GM12878 (cell line): ENCODE measurements at regions not wholly inside any gene's neighbourhood (a gene's known extent, or its start where the extent isn't known, plus 50 kb on each side); places are given as distances from the start of the nearest gene placed in this dataset.

Experiments
- ATAC-seq: fragments of 200-7000 bp; cut with Tn5 transposase; 3 replicates; pipeline ENCODE4 v1.9.1; 2020; ENCODE audit warnings: mild to moderate bottlenecking, moderate library complexity
- BruUV-seq: library from RNA; stranded (reverse); fragments of 400-500 nt; replicated peaks from 2 replicates; lab custom pipeline; 2021; lab: Mats Ljungman, UMichigan
- CTCF ChIA-PET: fragments of 300-600 bp; sonication (Branson Sonifier 250); formaldehyde crosslinking; extraction: SDS; loops from one replicate; lab custom pipeline; 2021; ENCODE audit warnings: inconsistent platforms; lab: Yijun Ruan, JAX
- POLR2A ChIA-PET: fragments of 350-600 bp; formaldehyde crosslinking; extraction: SDS; loops from one replicate; lab custom pipeline; 2021; ENCODE audit warnings: inconsistent platforms; lab: Charles Lee
- RAD21 ChIA-PET: fragments of 300-600 bp; sonication (Branson Sonifier 250); formaldehyde crosslinking; loops from one replicate; lab custom pipeline; 2023; ENCODE audit warnings: antibody characterized with exemption; ENCODE audit not compliant: unreplicated experiment; lab: Charles Lee
- SMC1A ChIA-PET: fragments of 300-600 bp; sonication (Branson Sonifier 250); formaldehyde crosslinking; loops from one replicate; lab custom pipeline; 2023; ENCODE audit not compliant: unreplicated experiment, uncharacterized antibody; lab: Charles Lee
- DNase-seq: peaks from one replicate; pipeline ENCODE4 v3.0.0-alpha.2; 2011; ENCODE audit warnings: low read depth, low spot score
- FAIRE-seq: peaks from 3 replicates; lab custom pipeline; 2011; peaks lifted over from hg19 to GRCh38; lab: Jason Lieb, UNC
- H2AFZ ChIP-seq: 2 replicates; pipeline ENCODE4 v1.6.0; 2011; ENCODE audit warnings: low read depth, low read length, control low read depth; ENCODE audit not compliant: control insufficient read depth
- H3K27ac ChIP-seq: 2 replicates; pipeline ENCODE4 v1.5.1; 2011; ENCODE audit warnings: control low read depth; ENCODE audit not compliant: control insufficient read depth, insufficient read depth
- H3K27me3 ChIP-seq, 2 experiments: replicated peaks in 1 of 2; 2 replicates each; pipeline versions ENCODE4 v1.6.0 to v1.6.1; 2011; ENCODE audit warnings: low read length in 1 of 2; ENCODE audit not compliant: control insufficient read depth in 2 of 2, insufficient read depth in 2 of 2
- H3K36me3 ChIP-seq, 2 experiments: 2 replicates each; pipeline ENCODE4 v1.5.1; 2011; ENCODE audit warnings: low read length in 1 of 2; ENCODE audit not compliant: control insufficient read depth in 2 of 2, insufficient read depth in 2 of 2
- H3K4me1 ChIP-seq: 2 replicates; pipeline ENCODE4 v1.6.1; 2011; ENCODE audit warnings: mild to moderate bottlenecking, low read length, moderate library complexity, mixed read lengths; ENCODE audit not compliant: control insufficient read depth, insufficient read depth
- H3K4me2 ChIP-seq: 2 replicates; pipeline ENCODE4 v1.6.0; 2011; ENCODE audit warnings: control low read depth; ENCODE audit not compliant: control insufficient read depth, insufficient read depth
- H3K4me3 ChIP-seq: fragments of 200-600 bp; sonication (generic); 2 replicates; pipeline ENCODE4 v1.5.1; 2016
- H3K79me2 ChIP-seq: 2 replicates; pipeline ENCODE4 v1.6.0; 2011; ENCODE audit warnings: low read length; ENCODE audit not compliant: control insufficient read depth, insufficient read depth
- H3K9ac ChIP-seq: 2 replicates; pipeline ENCODE4 v1.8.0; 2011; ENCODE audit warnings: low read length, control low read depth, mixed read lengths; ENCODE audit not compliant: control insufficient read depth, insufficient read depth
- H3K9me3 ChIP-seq: replicated peaks from 3 replicates; pipeline ENCODE4 v1.5.1; 2011; ENCODE audit warnings: mild to moderate bottlenecking, low read length; ENCODE audit not compliant: control insufficient read depth, insufficient read depth
- H4K20me1 ChIP-seq: 2 replicates; pipeline ENCODE4 v1.6.0; 2011; ENCODE audit not compliant: control insufficient read depth, insufficient read depth
- CBX3 ChIP-seq: fragments of 200-600 bp; sonication (generic); IDR thresholded peaks from 2 replicates; pipeline ENCODE4 v1.6.1; 2016; ENCODE audit warnings: low read depth, borderline replicate concordance
- CEBPZ ChIP-seq: fragments of 150-350 bp; IDR thresholded peaks from 2 replicates; pipeline ENCODE4 v1.6.1; 2016; ENCODE audit warnings: low read depth, low read length
- ESRRA ChIP-seq: IDR thresholded peaks from 2 replicates; pipeline ENCODE4 v1.6.1; 2012; ENCODE audit warnings: mild to moderate bottlenecking, low read length, improper control_type of control experiment
- HDAC6 ChIP-seq: fragments of 200-600 bp; sonication (generic); IDR thresholded peaks from one replicate; pipeline ENCODE4 v1.8.0; 2017; ENCODE audit warnings: antibody characterized with exemption; ENCODE audit not compliant: unreplicated experiment
- JUNB ChIP-seq: IDR thresholded peaks from 2 replicates; pipeline ENCODE4 v1.6.1; 2016; ENCODE audit warnings: antibody characterized with exemption, mild to moderate bottlenecking
- MYC ChIP-seq: IDR thresholded peaks from 2 replicates; pipeline ENCODE4 v1.6.1; 2011; ENCODE audit warnings: mild to moderate bottlenecking, low read length, moderate library complexity, inconsistent platforms; ENCODE audit not compliant: insufficient read depth, insufficient replicate concordance, insufficient read length, severe bottlenecking
- NFYA ChIP-seq: IDR thresholded peaks from 2 replicates; pipeline ENCODE4 v1.6.1; 2011; ENCODE audit warnings: low read depth, mild to moderate bottlenecking, low read length, improper control_type of control experiment, borderline replicate concordance
- PAX5 ChIP-seq: IDR thresholded peaks from 2 replicates; pipeline ENCODE4 v1.6.1; 2011; ENCODE audit warnings: low read depth, low read length, borderline replicate concordance
- SMC3 ChIP-seq: IDR thresholded peaks from 2 replicates; pipeline ENCODE4 v1.6.1; 2011; ENCODE audit warnings: low read length, improper control_type of control experiment, borderline replicate concordance
- SREBF1 ChIP-seq: IDR thresholded peaks from 2 replicates; pipeline ENCODE4 v1.6.1; 2012; ENCODE audit warnings: mild to moderate bottlenecking, low read length
- SREBF2 ChIP-seq: IDR thresholded peaks from 2 replicates; pipeline ENCODE4 v1.6.1; 2012; ENCODE audit warnings: mild to moderate bottlenecking, low read length
- SRF ChIP-seq, 2 experiments: IDR thresholded peaks; 2 replicates each; pipeline ENCODE4 v1.6.1; 2011; ENCODE audit warnings: low read depth in 2 of 2, low read length in 2 of 2, mild to moderate bottlenecking in 1 of 2, moderate library complexity in 1 of 2
- STAT1 ChIP-seq: fragments of 450-650 bp; conservative IDR thresholded peaks from 2 replicates; pipeline ENCODE4 v1.6.1; 2014; ENCODE audit warnings: antibody characterized with exemption, mild to moderate bottlenecking
- SUPT20H ChIP-seq: IDR thresholded peaks from 2 replicates; pipeline ENCODE4 v1.6.1; 2011; ENCODE audit warnings: low read depth, mild to moderate bottlenecking, low read length, moderate library complexity, borderline replicate concordance; ENCODE audit not compliant: control insufficient read depth
- TBL1XR1 ChIP-seq: IDR thresholded peaks from 2 replicates; pipeline ENCODE4 v1.6.1; 2012; ENCODE audit warnings: low read depth, low read length, improper control_type of control experiment
- TCF3 ChIP-seq: IDR thresholded peaks from 2 replicates; pipeline ENCODE4 v1.6.1; 2012; ENCODE audit warnings: low read depth, mild to moderate bottlenecking, low read length, borderline replicate concordance; ENCODE audit not compliant: insufficient read depth
- ZBTB4 ChIP-seq: fragments of 450-650 bp; formaldehyde crosslinking; IDR thresholded peaks from 2 replicates; pipeline ENCODE4 v1.4.0; 2022; ENCODE audit warnings: mild to moderate bottlenecking, moderate library complexity
- WGBS: methylation state at CpG from one replicate; pipeline ENCODE4 v1.1.6; 2016; ENCODE audit warnings: low lambda C conversion rate; ENCODE audit not compliant: insufficient replicate concordance, insufficient coverage; ENCODE audit errors: missing lambda C conversion rate; 5-methylcytosine and 5-hydroxymethylcytosine counted together
- in situ Hi-C: fragments of 300-500 bp; cut with MboI; formaldehyde crosslinking; loops from 9 replicates; pipeline ENCODE4 v1.14.3; 2018; ENCODE audit warnings: mixed read lengths
- intact Hi-C: fragments of 100-400 bp; cut with micrococcal nuclease; formaldehyde crosslinking; loops from one replicate; pipeline ENCODE4 v1.14.2; 2022; ENCODE audit not compliant: unreplicated experiment

- H3K9me3 ChIP-seq: no peaks in the 10 kb centered on the region; the same call in 2 of the 3 replicates
- H3K27ac ChIP-seq: peak overlapping the region; percentile 56
- ChIA-PET RAD21 (interaction anchor here (0.7 to 1.8 kb wide), 7 partner anchors 14 to 280 kb away, joined by 3 to 5 read pairs (median 4); no protein-coding TSS in a partner anchor), POLR2A (interaction anchor here (0.6 to 0.9 kb wide), 2 partner anchors 9 to 13 kb away, joined by 3 to 6 read pairs; no protein-coding TSS in a partner anchor), CTCF (interaction anchor here (0.5 to 2.4 kb wide), 11 partner anchors 10 to 290 kb away, joined by 3 to 13 read pairs (median 5); no protein-coding TSS in a partner anchor), SMC1A (interaction anchor here (0.8 to 2.9 kb wide), 14 partner anchors 10 to 281 kb away, joined by 3 to 12 read pairs (median 3); no protein-coding TSS in a partner anchor)
- WGBS: 17% methylated on average over 11 of the region's 11 CpGs
- peak overlapping the region; percentile 81 for H2AFZ ChIP-seq
- no peaks in the 10 kb centered on the region for H4K20me1 ChIP-seq
- no peaks in the 10 kb centered on the region for H3K36me3 ChIP-seq
- in situ Hi-C loops (no loop called here), intact Hi-C loops (loop anchor here (5.0 kb wide), 2 partner anchors 62 to 202 kb away; no protein-coding TSS in a partner anchor)
- peaks cover 15% of the 10 kb centered on the region for H3K4me1 ChIP-seq
- no TSS peak for BruUV-seq
- no peaks in the 10 kb centered on the region for H3K79me2 ChIP-seq
- peaks cover 0 to 2% of the 10 kb centered on the region in 2 experiments; a peak in 1 of 4 replicates for H3K27me3 ChIP-seq
- ATAC-seq (peak; percentile 93), DNase-seq (peak; percentile 21), FAIRE-seq (peak; percentile 94)
- no peak overlapping the region for H3K4me3 ChIP-seq
- H3K4me2 ChIP-seq: peak overlapping the region; percentile 84
- H3K9ac ChIP-seq: no peak overlapping the region
- TF ChIP-seq SRF (IDR thresholded peaks at IDR 0.05; ENCODE audit: low read depth in 2 of 2, low read length in 2 of 2): no peak
- TF ChIP-seq JUNB: peak; percentile 70
- TF ChIP-seq ESRRA: no peak
- no peak for TF ChIP-seq TBL1XR1
- no peak for TF ChIP-seq TCF3
- no peak for TF ChIP-seq SMC3
- no peak for TF ChIP-seq SUPT20H
- TF ChIP-seq SREBF1: no peak
- no peak for TF ChIP-seq CEBPZ
- TF ChIP-seq STAT1: no peak
- TF ChIP-seq PAX5: no peak
- no peak for TF ChIP-seq ZBTB4 (CRISPR knock-in tag)
- no peak for TF ChIP-seq NFYA
- TF ChIP-seq SREBF2: no peak
- TF ChIP-seq HDAC6: no peak
- TF ChIP-seq MYC: no peak
- TF ChIP-seq CBX3: no peak
Observed at GRCh38 chr18:3384664-3385563, 65.1 kb upstream of the TGIF1 start.
